Breast epithelium (tissue), 4 donors: ENCODE measurements at regions not wholly inside any gene's neighbourhood (a gene's known extent, or its start where the extent isn't known, plus 50 kb on each side); places are given as distances from the start of the nearest gene placed in this dataset.

ENCODE experiments used
- DNase-seq, 2 donors: peaks; one replicate each; pipeline ENCODE4 v3.0.0-alpha.2; 2019; ENCODE audit warnings: low spot score in 2 of 2
- H3K27ac ChIP-seq, 2 donors: fragments of 200-600 bp; sonication (generic) in 1 of 2; one replicate each; pipeline ENCODE4 v1.5.1; 2016 to 2019; ENCODE audit warnings: mild to moderate bottlenecking in 1 of 2
- H3K27me3 ChIP-seq, 2 donors: fragments of 200-600 bp; sonication (generic) in 1 of 2; one replicate each; pipeline versions ENCODE4 v1.5.1 to v1.6.0; 2017 to 2019; ENCODE audit warnings: control low read depth in 1 of 2, mild to moderate bottlenecking in 1 of 2
- H3K36me3 ChIP-seq: fragments of 200-600 bp; one replicate; pipeline ENCODE4 v1.5.1; 2019
- H3K4me1 ChIP-seq, 2 donors: fragments of 200-600 bp; sonication (generic); one replicate each; pipeline ENCODE4 v1.5.1; 2016 to 2019; ENCODE audit warnings: control low read depth in 1 of 2
- H3K4me3 ChIP-seq, 3 donors: fragments of 200-600 bp; sonication (generic); 1 replicate in 2 of 3; 2 replicates in 1 of 3; pipeline ENCODE4 v1.5.1; 2016 to 2019; ENCODE audit warnings: mild to moderate bottlenecking in 3 of 3, moderate library complexity in 2 of 3
- H3K9me3 ChIP-seq, 2 donors: fragments of 200-600 bp; sonication (generic) in 1 of 2; one replicate each; pipeline ENCODE4 v1.5.1; 2016 to 2019; ENCODE audit warnings: control low read depth in 1 of 2
- CTCF ChIP-seq, 3 donors: fragments of 450-650 bp; IDR thresholded peaks; one replicate each; pipeline ENCODE4 v1.5.1; 2016 to 2017; ENCODE audit warnings: antibody characterized with exemption in 3 of 3, mild to moderate bottlenecking in 3 of 3, moderate library complexity in 3 of 3
- POLR2A ChIP-seq: fragments of 450-650 bp; IDR thresholded peaks from one replicate; pipeline ENCODE4 v1.6.1; 2016; ENCODE audit warnings: antibody characterized with exemption, mild to moderate bottlenecking, moderate library complexity
- POLR2AphosphoS5 ChIP-seq, 3 donors: sonication (generic); formaldehyde crosslinking; IDR thresholded peaks; one replicate each; pipeline ENCODE4 v1.6.1; 2017; ENCODE audit warnings: antibody characterized with exemption in 3 of 3
- intact Hi-C: fragments of 100-400 bp; cut with DNase I; formaldehyde crosslinking; loops from one replicate; pipeline ENCODE4 v1.15.1; 2023; ENCODE audit warnings: low total_unique reads

GRCh38 chr10:57809961-57810360, 457.7 kb downstream of the IPMK start:
- H3K4me3 ChIP-seq, result no peak overlapping the region
- peaks cover 3% of the 10 kb centered on the region for H3K36me3 ChIP-seq
- peaks cover 8 to 12% of the 10 kb centered on the region in 2 donors for H3K9me3 ChIP-seq
- H3K4me1 ChIP-seq, result no peaks in the 10 kb centered on the region
- no peak for DNase-seq
- TF ChIP-seq POLR2AphosphoS5 (IDR thresholded peaks at IDR 0.05) (no peak), CTCF (IDR thresholded peaks at IDR 0.05) (no peak), POLR2A (no peak)
- H3K27me3 ChIP-seq, result no peaks in the 10 kb centered on the region
- no peak overlapping the region for H3K27ac ChIP-seq
- intact Hi-C loops, result no loop called here

- Histone ChIP-seq H3K27me3 (no peaks in the 10 kb centered on the region), H3K4me3 (no peak overlapping the region), H3K4me1 (no peaks in the 10 kb centered on the region), H3K27ac (no peak overlapping the region), H3K9me3 (peaks cover 8 to 12% of the 10 kb centered on the region in 2 donors), H3K36me3 (peaks cover 3% of the 10 kb centered on the region)
- intact Hi-C loops, result no loop called here
- DNase-seq, result no peak
- TF ChIP-seq CTCF (IDR thresholded peaks at IDR 0.05), result no peak
- no peak for TF ChIP-seq POLR2A
- no peak for TF ChIP-seq POLR2AphosphoS5 (IDR thresholded peaks at IDR 0.05)
Measured at GRCh38 chr10:57807906-57808305, 459.8 kb downstream of the IPMK start.

- H3K4me1 ChIP-seq, result no peaks in the 10 kb centered on the region
- intact Hi-C loops, result no loop called here
- peaks cover 8 to 12% of the 10 kb centered on the region in 2 donors for H3K9me3 ChIP-seq
- TF ChIP-seq POLR2A (no peak), CTCF (IDR thresholded peaks at IDR 0.05) (no peak), POLR2AphosphoS5 (IDR thresholded peaks at IDR 0.05) (no peak)
- H3K27me3 ChIP-seq, result no peaks in the 10 kb centered on the region
- H3K4me3 ChIP-seq, result no peak overlapping the region
- peaks cover 3% of the 10 kb centered on the region for H3K36me3 ChIP-seq
- no peak for DNase-seq
- H3K27ac ChIP-seq, result no peak overlapping the region
Measured at GRCh38 chr10:57806675-57807074, 461.0 kb downstream of the IPMK start.

- DNase-seq, result no peak
- Histone ChIP-seq H3K4me3 (no peak overlapping the region), H3K27me3 (no peaks in the 10 kb centered on the region), H3K27ac (no peak overlapping the region), H3K9me3 (no peaks in the 10 kb centered on the region), H3K4me1 (no peaks in the 10 kb centered on the region), H3K36me3 (no peaks in the 10 kb centered on the region)
- TF ChIP-seq POLR2AphosphoS5 (IDR thresholded peaks at IDR 0.05) (no peak), POLR2A (no peak), CTCF (IDR thresholded peaks at IDR 0.05) (no peak)
- intact Hi-C loops, result loop anchor here (5.0 kb wide), 1 partner anchor 337 kb away; no protein-coding TSS in a partner anchor
Measured at GRCh38 chr10:57799625-57800024, 468.1 kb downstream of the IPMK start.

GRCh38 chr10:57798830-57799229, 468.9 kb downstream of the IPMK start:
- intact Hi-C loops, result loop anchor here (5.0 kb wide), 1 partner anchor 337 kb away; no protein-coding TSS in a partner anchor
- DNase-seq, result no peak
- Histone ChIP-seq H3K27me3 (no peaks in the 10 kb centered on the region), H3K9me3 (no peaks in the 10 kb centered on the region), H3K4me3 (no peak overlapping the region), H3K27ac (no peak overlapping the region), H3K4me1 (no peaks in the 10 kb centered on the region), H3K36me3 (no peaks in the 10 kb centered on the region)
- TF ChIP-seq POLR2A (no peak), CTCF (IDR thresholded peaks at IDR 0.05) (no peak), POLR2AphosphoS5 (IDR thresholded peaks at IDR 0.05) (no peak)
